BLaER1 treated with 17β-estradiol and CSF1 and Interleukin-3, amounts not matched to agents 10 nM and 100 nM (cell line): ENCODE measurements at regions not wholly inside any gene's neighbourhood (a gene's known extent, or its start where the extent isn't known, plus 50 kb on each side); places are given as distances from the start of the nearest gene placed in this dataset.
A peak's percentile ranks its signal among the peaks of the same experiment; 100 is the strongest.

Experiments used
- H3K27ac ChIP-seq, 11 experiments: shearing (Covaris generic); formaldehyde crosslinking; 2 replicates each; pipeline ENCODE4 v1.8.1; 2022
- H3K27me3 ChIP-seq, 11 experiments: shearing (Covaris generic); formaldehyde crosslinking; 2 replicates each; pipeline ENCODE4 v1.8.1; 2022
- H3K36me3 ChIP-seq, 11 experiments: shearing (Covaris generic); formaldehyde crosslinking; 2 replicates each; pipeline ENCODE4 v1.8.1; 2022
- H3K4me1 ChIP-seq, 10 experiments: shearing (Covaris generic); formaldehyde crosslinking; 2 replicates each; pipeline ENCODE4 v1.8.1; 2022
- H3K4me2 ChIP-seq, 11 experiments: shearing (Covaris generic); formaldehyde crosslinking; 2 replicates each; pipeline ENCODE4 v1.8.1; 2022
- H3K4me3 ChIP-seq, 10 experiments: shearing (Covaris generic); formaldehyde crosslinking; 2 replicates each; pipeline ENCODE4 v1.8.1; 2022
- H3K9ac ChIP-seq, 11 experiments: shearing (Covaris generic); formaldehyde crosslinking; 2 replicates each; pipeline ENCODE4 v1.8.1; 2022
- H3K9me3 ChIP-seq, 11 experiments: shearing (Covaris generic); formaldehyde crosslinking; replicated peaks in 1 of 11; 2 replicates each; pipeline ENCODE4 v1.8.1; 2022
- H4K20me1 ChIP-seq, 11 experiments: shearing (Covaris generic); formaldehyde crosslinking; 2 replicates each; pipeline ENCODE4 v1.8.1; 2022
- Cebpa-rat ChIP-seq, 11 experiments: shearing (Covaris generic); IDR thresholded peaks; 2 replicates each; pipeline ENCODE4 v1.8.1; 2022

DNA sequence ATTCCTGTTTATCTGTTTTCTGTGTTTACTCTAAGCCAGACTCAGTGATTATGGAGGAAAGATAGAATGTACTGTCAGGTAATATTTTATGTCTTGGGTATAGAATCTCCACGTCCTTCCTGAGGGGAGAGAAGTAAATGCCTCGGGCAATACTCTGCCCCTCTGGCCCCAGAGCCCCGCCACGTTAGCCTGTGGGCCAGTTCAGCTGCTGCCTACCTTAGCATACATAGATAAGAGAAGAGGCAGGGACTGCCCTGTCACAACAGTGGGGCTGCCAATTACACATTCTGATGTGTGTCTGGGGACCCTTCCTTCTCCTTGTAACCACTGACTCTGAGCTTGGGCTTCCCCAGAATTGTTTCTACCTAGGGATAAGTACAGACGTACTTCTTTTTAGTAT is 347.7 kb upstream of the ATP11B start:
- Histone ChIP-seq H4K20me1 (no peaks in the 10 kb centered on the region), H3K27ac (no peak overlapping the region), H3K27me3 (no peaks in the 10 kb centered on the region), H3K36me3 (no peaks in the 10 kb centered on the region), H3K9ac (no peak overlapping the region), H3K4me3 (no peak overlapping the region), H3K4me1 (no peaks in the 10 kb centered on the region), H3K9me3 (peaks cover 0 to 4% (median 0%) of the 10 kb centered on the region in 11 experiments; a peak in 1 of 22 replicates), H3K4me2 (no peak overlapping the region)
- TF ChIP-seq Cebpa-rat (IDR thresholded peaks at IDR 0.05): no peak

GRCh38 chr3:182450942-182451787 is 342.1 kb upstream of the ATP11B start:
- Histone ChIP-seq H3K9me3 (peaks cover 0 to 5% (median 0%) of the 10 kb centered on the region in 11 experiments; a peak in 3 of 22 replicates), H3K36me3 (no peaks in the 10 kb centered on the region), H3K4me1 (no peaks in the 10 kb centered on the region), H3K27me3 (no peaks in the 10 kb centered on the region), H3K4me2 (no peak overlapping the region), H3K9ac (no peak overlapping the region), H3K27ac (no peak overlapping the region), H4K20me1 (no peaks in the 10 kb centered on the region), H3K4me3 (no peak overlapping the region)
- TF ChIP-seq Cebpa-rat (IDR thresholded peaks at IDR 0.05): no peak

GRCh38 chr3:182451871-182452270 is 341.4 kb upstream of the ATP11B start:
- H3K27me3 ChIP-seq: no peaks in the 10 kb centered on the region
- H3K4me3 ChIP-seq: no peak overlapping the region
- H3K4me1 ChIP-seq: no peaks in the 10 kb centered on the region
- no peak overlapping the region for H3K4me2 ChIP-seq
- peaks cover 0 to 5% (median 0%) of the 10 kb centered on the region in 11 experiments; a peak in 3 of 22 replicates for H3K9me3 ChIP-seq
- no peak for TF ChIP-seq Cebpa-rat (IDR thresholded peaks at IDR 0.05)
- H3K36me3 ChIP-seq: no peaks in the 10 kb centered on the region
- no peak overlapping the region for H3K9ac ChIP-seq
- H4K20me1 ChIP-seq: no peaks in the 10 kb centered on the region
- H3K27ac ChIP-seq: no peak overlapping the region

GRCh38 chr3:182455011-182455410 is 338.3 kb upstream of the ATP11B start:
- H3K27me3 ChIP-seq: no peaks in the 10 kb centered on the region
- no peak overlapping the region for H3K9ac ChIP-seq
- no peak overlapping the region for H3K27ac ChIP-seq
- H4K20me1 ChIP-seq: no peaks in the 10 kb centered on the region
- H3K4me1 ChIP-seq: no peaks in the 10 kb centered on the region
- H3K36me3 ChIP-seq: no peaks in the 10 kb centered on the region
- H3K4me3 ChIP-seq: no peak overlapping the region
- TF ChIP-seq Cebpa-rat (IDR thresholded peaks at IDR 0.05): no peak
- H3K4me2 ChIP-seq: no peak overlapping the region
- H3K9me3 ChIP-seq: peaks cover 0 to 5% (median 0%) of the 10 kb centered on the region in 11 experiments; a peak in 2 of 22 replicates

DNA sequence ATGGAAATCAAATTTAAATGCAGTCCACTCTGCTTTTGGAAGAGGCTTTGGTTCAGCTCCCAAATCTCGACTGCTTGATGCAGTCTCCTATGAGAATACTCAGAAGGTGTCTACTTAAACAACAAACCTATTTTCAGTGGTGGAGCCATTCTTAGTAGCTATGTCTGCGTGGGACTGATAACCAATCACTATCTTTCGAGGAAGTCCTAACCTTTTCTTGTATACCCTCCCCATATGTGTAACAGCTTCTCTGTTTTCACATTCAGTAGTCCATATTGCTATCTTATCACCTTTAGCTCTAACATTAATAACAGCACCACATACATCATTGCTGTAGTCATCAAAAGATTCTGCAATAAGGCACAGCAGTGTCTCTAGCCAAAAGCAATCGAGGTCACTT is 333.0 kb upstream of the ATP11B start:
- no peaks in the 10 kb centered on the region for H3K36me3 ChIP-seq
- H3K4me2 ChIP-seq: no peak overlapping the region
- peaks cover 10 to 30% (median 21%) of the 10 kb centered on the region in 11 experiments for H3K9me3 ChIP-seq
- no peak overlapping the region for H3K9ac ChIP-seq
- TF ChIP-seq Cebpa-rat (IDR thresholded peaks at IDR 0.05): no peak
- H3K27me3 ChIP-seq: no peaks in the 10 kb centered on the region
- no peaks in the 10 kb centered on the region for H4K20me1 ChIP-seq
- peaks cover 0 to 14% (median 0%) of the 10 kb centered on the region in 10 experiments; a peak in 4 of 20 replicates for H3K4me1 ChIP-seq
- no peak overlapping the region for H3K4me3 ChIP-seq
- no peak overlapping the region for H3K27ac ChIP-seq

- Histone ChIP-seq H3K27me3 (no peaks in the 10 kb centered on the region), H3K9ac (no peak overlapping the region), H3K36me3 (no peaks in the 10 kb centered on the region), H3K9me3 (peaks cover 10 to 30% (median 21%) of the 10 kb centered on the region in 11 experiments), H3K4me3 (no peak overlapping the region), H3K4me1 (peaks cover 0 to 14% (median 0%) of the 10 kb centered on the region in 10 experiments; a peak in 4 of 20 replicates), H3K4me2 (0 out of 22 replicates have a peak overlapping the region, but pooled peaks of 1 of the 11 experiments have one; percentile 11), H4K20me1 (no peaks in the 10 kb centered on the region), H3K27ac (no peak overlapping the region)
- TF ChIP-seq Cebpa-rat (IDR thresholded peaks at IDR 0.05): no peak
Measured at GRCh38 chr3:182462152-182462551, 331.2 kb upstream of the ATP11B start.

DNA sequence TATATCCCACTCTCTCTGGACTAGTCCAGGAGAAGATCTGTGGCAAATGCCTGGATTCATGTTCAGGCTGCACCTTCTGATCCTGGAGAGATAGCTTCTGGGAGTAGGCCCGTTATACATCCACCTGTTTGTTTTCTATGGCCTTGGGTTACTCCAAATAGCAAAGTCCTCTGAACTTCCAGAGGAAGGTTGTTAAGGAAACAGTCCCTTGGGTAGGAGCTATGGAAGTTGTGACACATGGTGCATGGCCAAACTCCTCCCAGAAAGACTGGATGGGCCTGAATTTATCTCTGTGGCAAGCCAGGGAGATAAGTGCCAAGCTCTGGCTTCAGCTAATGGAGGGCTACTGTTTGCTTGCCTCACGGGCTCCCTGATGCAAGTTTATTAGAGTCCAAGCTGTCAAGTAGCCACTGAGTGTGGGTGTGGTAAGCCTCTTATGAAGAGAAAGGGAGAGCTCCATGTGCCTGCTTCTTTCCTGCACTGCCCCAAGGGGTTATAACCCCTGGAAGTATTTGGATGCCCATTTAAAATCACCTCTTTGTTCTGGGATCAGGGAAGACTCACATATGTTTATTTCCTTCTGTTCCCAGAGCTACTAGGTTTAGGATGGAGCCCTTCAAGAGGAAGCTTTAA is 328.7 kb upstream of the ATP11B start:
- TF ChIP-seq Cebpa-rat (IDR thresholded peaks at IDR 0.05): no peak
- H3K4me1 ChIP-seq: peaks cover 0 to 14% (median 0%) of the 10 kb centered on the region in 10 experiments; a peak in 4 of 20 replicates
- H3K27me3 ChIP-seq: no peaks in the 10 kb centered on the region
- peaks cover 10 to 30% (median 21%) of the 10 kb centered on the region in 11 experiments for H3K9me3 ChIP-seq
- no peak overlapping the region for H3K4me3 ChIP-seq
- H3K36me3 ChIP-seq: no peaks in the 10 kb centered on the region
- no peak overlapping the region for H3K9ac ChIP-seq
- H3K27ac ChIP-seq: no peak overlapping the region
- H3K4me2 ChIP-seq: no peak overlapping the region
- no peaks in the 10 kb centered on the region for H4K20me1 ChIP-seq

DNA sequence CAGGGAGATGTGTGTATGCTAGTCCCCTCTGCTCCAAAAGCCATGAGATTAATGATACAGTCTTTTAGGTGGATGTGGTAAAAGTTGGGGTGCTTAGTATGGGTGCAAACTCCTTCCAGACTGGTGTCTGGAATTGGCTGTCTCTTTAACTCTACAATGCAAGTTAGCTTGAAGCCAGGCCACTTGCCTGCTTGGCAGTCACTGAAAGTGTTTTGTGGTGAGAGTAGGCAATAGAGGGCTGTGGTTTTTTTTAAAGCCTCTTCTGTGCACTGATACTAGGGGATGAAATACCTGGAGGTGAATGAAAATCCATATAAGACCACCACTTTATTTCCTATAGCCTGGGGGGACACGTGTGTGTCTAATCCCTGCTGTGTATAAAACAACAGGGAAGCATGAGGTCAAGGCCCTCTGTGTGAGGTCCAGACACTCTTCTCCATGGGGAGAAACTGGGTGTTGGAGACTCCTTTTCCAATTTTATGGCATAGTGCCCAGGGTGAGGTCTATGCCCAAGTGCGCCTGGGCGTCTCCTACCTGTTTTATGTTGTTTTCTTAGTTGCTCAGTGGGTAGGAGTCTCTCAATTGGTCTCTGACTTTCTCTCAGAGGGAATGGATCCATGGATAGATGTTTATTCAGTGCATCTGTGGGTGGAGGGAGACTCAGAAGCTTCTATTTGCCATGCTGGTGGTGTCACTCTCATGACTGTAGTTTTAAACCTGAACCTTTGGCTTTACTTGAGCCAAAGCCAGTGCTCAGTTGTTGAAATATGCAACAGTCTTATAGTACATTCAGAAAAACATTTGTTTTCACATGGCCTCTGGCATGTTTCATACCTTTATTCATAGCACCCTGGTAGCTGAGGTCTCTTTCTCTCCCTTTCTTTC is 327.8 kb upstream of the ATP11B start:
- H3K9ac ChIP-seq: no peak overlapping the region
- H3K27ac ChIP-seq: no peak overlapping the region
- no peak for TF ChIP-seq Cebpa-rat (IDR thresholded peaks at IDR 0.05)
- peaks cover 10 to 30% (median 21%) of the 10 kb centered on the region in 11 experiments for H3K9me3 ChIP-seq
- H3K4me1 ChIP-seq: peaks cover 0 to 14% (median 0%) of the 10 kb centered on the region in 10 experiments; a peak in 4 of 20 replicates
- H3K4me2 ChIP-seq: no peak overlapping the region
- no peaks in the 10 kb centered on the region for H3K27me3 ChIP-seq
- no peaks in the 10 kb centered on the region for H3K36me3 ChIP-seq
- no peaks in the 10 kb centered on the region for H4K20me1 ChIP-seq
- H3K4me3 ChIP-seq: no peak overlapping the region

DNA sequence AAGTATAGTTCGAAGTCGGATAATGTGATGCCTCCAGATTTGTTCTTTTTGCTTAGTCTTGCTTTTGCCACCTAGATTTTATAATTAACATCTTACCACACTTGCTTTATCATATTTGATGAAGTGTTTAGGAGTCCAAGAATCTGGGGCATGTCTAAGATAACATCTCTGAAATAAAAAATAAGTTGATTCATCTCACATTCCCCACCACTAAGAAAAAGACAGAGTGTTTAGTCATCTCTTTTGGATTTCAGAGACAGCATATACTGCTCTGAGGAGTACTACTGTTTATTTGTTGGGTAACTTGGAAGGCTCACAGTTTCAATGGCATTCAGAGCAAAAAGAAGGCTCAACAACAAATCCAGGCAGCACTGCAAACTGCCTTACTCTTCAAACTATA is 324.2 kb upstream of the ATP11B start:
- Histone ChIP-seq H3K36me3 (no peaks in the 10 kb centered on the region), H3K27me3 (no peaks in the 10 kb centered on the region), H3K4me2 (no peak overlapping the region), H3K4me1 (no peaks in the 10 kb centered on the region), H3K9ac (no peak overlapping the region), H4K20me1 (no peaks in the 10 kb centered on the region), H3K27ac (no peak overlapping the region), H3K9me3 (peaks cover 0 to 18% (median 3%) of the 10 kb centered on the region in 11 experiments; a peak in 8 of 22 replicates), H3K4me3 (no peak overlapping the region)
- no peak for TF ChIP-seq Cebpa-rat (IDR thresholded peaks at IDR 0.05)
